GM23338 (cell line): ENCODE measurements at regions not wholly inside any gene's neighbourhood (a gene's known extent, or its start where the extent isn't known, plus 50 kb on each side); places are given as distances from the start of the nearest gene placed in this dataset.

ENCODE experiments used
- CREB1 ChIP-seq: fragments of 250-450 bp; sonication (Bioruptor Pico); IDR thresholded peaks from 2 replicates; pipeline ENCODE4 v1.5.0; 2020; ENCODE audit warnings: low read depth, mild to moderate bottlenecking, moderate library complexity
- EZH2 ChIP-seq: fragments of 200-600 bp; sonication (generic); IDR thresholded peaks from one replicate; pipeline ENCODE4 v1.8.0; 2017; ENCODE audit warnings: antibody characterized with exemption, mild to moderate bottlenecking, low read depth; ENCODE audit not compliant: unreplicated experiment
- EZH2phosphoT487 ChIP-seq: fragments of 200-600 bp; sonication (generic); IDR thresholded peaks from one replicate; pipeline ENCODE4 v1.8.1; 2018; ENCODE audit warnings: antibody characterized with exemption; ENCODE audit not compliant: unreplicated experiment
- JUNB ChIP-seq: IDR thresholded peaks from one replicate; pipeline ENCODE4 v1.6.1; 2016; ENCODE audit warnings: antibody characterized with exemption; ENCODE audit not compliant: unreplicated experiment
- NANOG ChIP-seq: IDR thresholded peaks from 2 replicates; pipeline ENCODE4 v1.6.1; 2016; ENCODE audit warnings: antibody characterized with exemption, borderline replicate concordance
- POLR2AphosphoS5 ChIP-seq: IDR thresholded peaks from 2 replicates; pipeline ENCODE4 v1.6.1; 2016; ENCODE audit warnings: antibody characterized with exemption, low read depth
- REST ChIP-seq: IDR thresholded peaks from one replicate; pipeline ENCODE4 v1.6.1; 2018; ENCODE audit warnings: antibody characterized with exemption; ENCODE audit not compliant: unreplicated experiment
- STAT1 ChIP-seq: IDR thresholded peaks from one replicate; pipeline ENCODE4 v1.6.1; 2016; ENCODE audit warnings: antibody characterized with exemption; ENCODE audit not compliant: unreplicated experiment
- ZNF331 ChIP-seq: fragments of 250-450 bp; sonication (Bioruptor Pico); IDR thresholded peaks from 2 replicates; pipeline ENCODE4 v1.5.0; 2020; ENCODE audit warnings: low read depth, mild to moderate bottlenecking, moderate library complexity
- TF ChIP-seq, protein P1 (sequence below): fragments of 250-450 bp; sonication (Bioruptor Pico); IDR thresholded peaks from 2 replicates; pipeline ENCODE4 v1.5.0; 2020; ENCODE audit warnings: mild to moderate bottlenecking, moderate library complexity
- TF ChIP-seq, protein P2 (sequence below), 2 experiments: fragments of 200-600 bp in 1 of 2; sonication (generic) in 1 of 2; conservative IDR thresholded peaks; 2 replicates each; pipeline versions ENCODE4 v1.5.1 to v1.6.1; 2016 to 2017; ENCODE audit warnings: antibody characterized with exemption in 2 of 2, low read depth in 2 of 2, mild to moderate bottlenecking in 2 of 2, moderate library complexity in 1 of 2

DNA sequence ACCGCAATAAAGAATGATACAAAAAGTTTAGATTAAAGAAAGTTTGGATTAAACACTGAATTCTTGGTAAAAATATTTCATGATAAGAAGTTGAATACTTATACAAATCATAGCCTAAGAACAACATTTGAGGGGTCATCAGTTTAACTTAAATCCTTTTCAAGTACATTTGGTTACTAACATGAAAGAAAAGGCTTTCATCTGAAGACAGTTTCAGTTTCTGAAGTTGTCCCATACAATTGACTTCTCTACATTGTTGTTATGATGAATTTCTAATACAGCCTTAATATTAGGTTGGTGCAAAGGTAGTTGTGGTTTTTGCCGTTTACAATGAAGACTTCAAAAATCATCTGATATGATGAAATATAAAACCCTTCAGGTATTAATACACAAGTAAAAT is 317.5 kb upstream of the MAGI2 start (continued):
- TF ChIP-seq, protein P1, sequence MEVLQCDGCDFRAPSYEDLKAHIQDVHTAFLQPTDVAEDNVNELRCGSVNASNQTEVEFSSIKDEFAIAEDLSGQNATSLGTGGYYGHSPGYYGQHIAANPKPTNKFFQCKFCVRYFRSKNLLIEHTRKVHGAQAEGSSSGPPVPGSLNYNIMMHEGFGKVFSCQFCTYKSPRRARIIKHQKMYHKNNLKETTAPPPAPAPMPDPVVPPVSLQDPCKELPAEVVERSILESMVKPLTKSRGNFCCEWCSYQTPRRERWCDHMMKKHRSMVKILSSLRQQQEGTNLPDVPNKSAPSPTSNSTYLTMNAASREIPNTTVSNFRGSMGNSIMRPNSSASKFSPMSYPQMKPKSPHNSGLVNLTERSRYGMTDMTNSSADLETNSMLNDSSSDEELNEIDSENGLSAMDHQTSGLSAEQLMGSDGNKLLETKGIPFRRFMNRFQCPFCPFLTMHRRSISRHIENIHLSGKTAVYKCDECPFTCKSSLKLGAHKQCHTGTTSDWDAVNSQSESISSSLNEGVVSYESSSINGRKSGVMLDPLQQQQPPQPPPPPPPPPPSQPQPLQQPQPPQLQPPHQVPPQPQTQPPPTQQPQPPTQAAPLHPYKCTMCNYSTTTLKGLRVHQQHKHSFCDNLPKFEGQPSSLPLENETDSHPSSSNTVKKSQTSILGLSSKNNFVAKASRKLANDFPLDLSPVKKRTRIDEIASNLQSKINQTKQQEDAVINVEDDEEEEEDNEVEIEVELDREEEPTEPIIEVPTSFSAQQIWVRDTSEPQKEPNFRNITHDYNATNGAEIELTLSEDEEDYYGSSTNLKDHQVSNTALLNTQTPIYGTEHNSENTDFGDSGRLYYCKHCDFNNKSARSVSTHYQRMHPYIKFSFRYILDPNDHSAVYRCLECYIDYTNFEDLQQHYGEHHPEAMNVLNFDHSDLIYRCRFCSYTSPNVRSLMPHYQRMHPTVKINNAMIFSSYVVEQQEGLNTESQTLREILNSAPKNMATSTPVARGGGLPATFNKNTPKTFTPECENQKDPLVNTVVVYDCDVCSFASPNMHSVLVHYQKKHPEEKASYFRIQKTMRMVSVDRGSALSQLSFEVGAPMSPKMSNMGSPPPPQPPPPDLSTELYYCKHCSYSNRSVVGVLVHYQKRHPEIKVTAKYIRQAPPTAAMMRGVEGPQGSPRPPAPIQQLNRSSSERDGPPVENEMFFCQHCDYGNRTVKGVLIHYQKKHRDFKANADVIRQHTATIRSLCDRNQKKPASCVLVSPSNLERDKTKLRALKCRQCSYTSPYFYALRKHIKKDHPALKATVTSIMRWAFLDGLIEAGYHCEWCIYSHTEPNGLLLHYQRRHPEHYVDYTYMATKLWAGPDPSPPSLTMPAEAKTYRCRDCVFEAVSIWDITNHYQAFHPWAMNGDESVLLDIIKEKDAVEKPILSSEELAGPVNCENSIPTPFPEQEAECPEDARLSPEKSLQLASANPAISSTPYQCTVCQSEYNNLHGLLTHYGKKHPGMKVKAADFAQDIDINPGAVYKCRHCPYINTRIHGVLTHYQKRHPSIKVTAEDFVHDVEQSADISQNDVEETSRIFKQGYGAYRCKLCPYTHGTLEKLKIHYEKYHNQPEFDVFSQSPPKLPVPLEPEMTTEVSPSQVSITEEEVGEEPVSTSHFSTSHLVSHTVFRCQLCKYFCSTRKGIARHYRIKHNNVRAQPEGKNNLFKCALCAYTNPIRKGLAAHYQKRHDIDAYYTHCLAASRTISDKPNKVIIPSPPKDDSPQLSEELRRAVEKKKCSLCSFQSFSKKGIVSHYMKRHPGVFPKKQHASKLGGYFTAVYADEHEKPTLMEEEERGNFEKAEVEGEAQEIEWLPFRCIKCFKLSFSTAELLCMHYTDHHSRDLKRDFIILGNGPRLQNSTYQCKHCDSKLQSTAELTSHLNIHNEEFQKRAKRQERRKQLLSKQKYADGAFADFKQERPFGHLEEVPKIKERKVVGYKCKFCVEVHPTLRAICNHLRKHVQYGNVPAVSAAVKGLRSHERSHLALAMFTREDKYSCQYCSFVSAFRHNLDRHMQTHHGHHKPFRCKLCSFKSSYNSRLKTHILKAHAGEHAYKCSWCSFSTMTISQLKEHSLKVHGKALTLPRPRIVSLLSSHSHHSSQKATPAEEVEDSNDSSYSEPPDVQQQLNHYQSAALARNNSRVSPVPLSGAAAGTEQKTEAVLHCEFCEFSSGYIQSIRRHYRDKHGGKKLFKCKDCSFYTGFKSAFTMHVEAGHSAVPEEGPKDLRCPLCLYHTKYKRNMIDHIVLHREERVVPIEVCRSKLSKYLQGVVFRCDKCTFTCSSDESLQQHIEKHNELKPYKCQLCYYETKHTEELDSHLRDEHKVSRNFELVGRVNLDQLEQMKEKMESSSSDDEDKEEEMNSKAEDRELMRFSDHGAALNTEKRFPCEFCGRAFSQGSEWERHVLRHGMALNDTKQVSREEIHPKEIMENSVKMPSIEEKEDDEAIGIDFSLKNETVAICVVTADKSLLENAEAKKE (CRISPR knock-in tag), result no peak
- TF ChIP-seq JUNB, result no peak
- no peak for TF ChIP-seq EZH2
- no peak for TF ChIP-seq REST
- TF ChIP-seq, protein P2, sequence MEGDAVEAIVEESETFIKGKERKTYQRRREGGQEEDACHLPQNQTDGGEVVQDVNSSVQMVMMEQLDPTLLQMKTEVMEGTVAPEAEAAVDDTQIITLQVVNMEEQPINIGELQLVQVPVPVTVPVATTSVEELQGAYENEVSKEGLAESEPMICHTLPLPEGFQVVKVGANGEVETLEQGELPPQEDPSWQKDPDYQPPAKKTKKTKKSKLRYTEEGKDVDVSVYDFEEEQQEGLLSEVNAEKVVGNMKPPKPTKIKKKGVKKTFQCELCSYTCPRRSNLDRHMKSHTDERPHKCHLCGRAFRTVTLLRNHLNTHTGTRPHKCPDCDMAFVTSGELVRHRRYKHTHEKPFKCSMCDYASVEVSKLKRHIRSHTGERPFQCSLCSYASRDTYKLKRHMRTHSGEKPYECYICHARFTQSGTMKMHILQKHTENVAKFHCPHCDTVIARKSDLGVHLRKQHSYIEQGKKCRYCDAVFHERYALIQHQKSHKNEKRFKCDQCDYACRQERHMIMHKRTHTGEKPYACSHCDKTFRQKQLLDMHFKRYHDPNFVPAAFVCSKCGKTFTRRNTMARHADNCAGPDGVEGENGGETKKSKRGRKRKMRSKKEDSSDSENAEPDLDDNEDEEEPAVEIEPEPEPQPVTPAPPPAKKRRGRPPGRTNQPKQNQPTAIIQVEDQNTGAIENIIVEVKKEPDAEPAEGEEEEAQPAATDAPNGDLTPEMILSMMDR (conservative IDR thresholded peaks at IDR 0.05; ENCODE audit: low read depth in 2 of 2), result no peak
- no peak for TF ChIP-seq STAT1
- TF ChIP-seq EZH2phosphoT487, result no peak
- TF ChIP-seq POLR2AphosphoS5, result no peak
- no peak for TF ChIP-seq CREB1 (CRISPR knock-in tag)
- no peak for TF ChIP-seq ZNF331 (CRISPR knock-in tag)
- no peak for TF ChIP-seq NANOG
